ENCODE measurements at regions not wholly inside any gene's neighbourhood (a gene's known extent, or its start where the extent isn't known, plus 50 kb on each side); places are given as distances from the start of the nearest gene placed in this dataset.

DNA sequence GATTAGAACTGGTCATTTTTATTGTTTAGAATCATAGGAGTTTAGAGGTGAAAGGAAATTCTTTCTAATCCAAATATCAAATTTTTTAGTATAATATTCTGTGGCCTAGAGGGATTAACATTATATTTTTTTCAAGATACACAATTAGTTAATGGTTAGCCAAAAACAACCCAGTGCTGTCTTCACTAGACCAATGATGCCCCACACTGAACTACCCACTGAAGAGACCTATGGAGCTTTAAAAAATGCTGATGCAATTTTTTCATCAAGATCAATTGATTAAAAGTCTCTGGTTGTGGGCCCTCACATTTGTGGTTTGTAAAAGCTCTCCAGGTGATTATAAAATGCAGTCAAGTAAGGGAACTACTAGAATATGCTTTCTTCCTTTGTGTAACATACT lies 274.1 kb upstream of the C9orf72 start:
- DNase-seq (ENCODE audit: extremely low read depth, low read depth), result no peak
- no peak for TF ChIP-seq CTCF (IDR thresholded peaks at IDR 0.05; ENCODE audit: low read depth, low read length)

GRCh38 chr9:27847818-27848217 lies 274.5 kb upstream of the C9orf72 start:
- no peak for DNase-seq (ENCODE audit: extremely low read depth, low read depth)
- TF ChIP-seq CTCF (IDR thresholded peaks at IDR 0.05; ENCODE audit: low read depth, low read length), result no peak

DNA sequence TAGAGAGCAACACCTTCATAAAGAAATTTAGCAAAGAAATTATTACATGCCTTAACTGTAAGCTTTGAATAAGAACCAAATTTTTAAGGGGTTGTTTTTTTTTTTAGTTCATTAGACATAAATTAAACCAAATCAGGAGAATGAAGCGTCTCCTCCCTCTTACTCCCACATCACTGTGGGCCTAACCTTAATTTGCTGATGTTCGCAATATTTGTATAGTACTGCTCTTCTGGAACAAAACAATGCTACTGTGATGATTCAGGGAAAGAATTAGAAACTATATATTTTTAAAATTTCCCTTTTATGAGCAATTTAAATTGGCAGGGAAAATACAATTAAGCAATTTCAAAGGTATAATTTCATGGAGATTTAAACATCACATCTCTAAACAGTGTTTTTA lies 275.0 kb upstream of the C9orf72 start:
- TF ChIP-seq CTCF (IDR thresholded peaks at IDR 0.05; ENCODE audit: low read depth, low read length), result no peak
- no peak for DNase-seq (ENCODE audit: extremely low read depth, low read depth)

DNA sequence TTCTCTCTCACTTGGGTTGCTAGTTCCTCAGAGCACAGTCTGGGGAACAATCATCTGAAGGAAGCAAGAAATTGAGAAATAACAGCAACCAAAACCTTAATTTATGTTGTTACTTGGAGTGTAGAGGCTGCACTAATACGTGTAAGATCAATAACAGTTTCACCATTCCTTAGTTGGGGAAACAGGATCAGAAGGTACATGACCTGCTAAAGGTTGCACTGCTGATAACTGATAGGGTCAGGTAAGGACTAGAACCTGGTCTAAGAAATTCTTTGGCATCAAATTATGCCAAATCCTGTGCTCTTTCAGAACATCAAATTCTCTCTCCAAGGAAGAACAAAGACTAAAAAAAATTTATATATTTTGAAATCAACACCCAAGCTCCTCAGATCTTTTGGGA lies 278.6 kb upstream of the C9orf72 start:
- DNase-seq (ENCODE audit: extremely low read depth, low read depth), result no peak
- TF ChIP-seq CTCF (IDR thresholded peaks at IDR 0.05; ENCODE audit: low read depth, low read length), result no peak

DNA sequence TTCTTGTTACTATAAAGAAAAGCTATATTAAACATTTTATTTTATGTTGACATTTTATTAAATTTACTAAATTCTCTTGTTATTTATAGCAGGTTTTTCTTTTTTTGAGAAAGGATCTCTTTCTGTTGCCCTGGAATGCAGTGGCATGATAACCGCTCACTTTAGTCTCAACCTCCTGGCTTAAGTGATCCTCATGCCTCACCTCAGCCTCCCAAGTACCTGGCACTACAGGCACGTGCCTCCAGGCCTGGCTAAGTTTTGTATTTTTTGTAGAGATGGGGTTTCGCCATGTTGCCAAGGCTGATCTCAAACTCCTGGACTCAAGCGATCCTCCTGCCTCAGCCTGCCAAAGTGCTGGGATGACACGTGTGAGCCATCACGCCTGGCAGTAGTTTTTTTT lies 280.2 kb upstream of the C9orf72 start:
- TF ChIP-seq CTCF (IDR thresholded peaks at IDR 0.05; ENCODE audit: low read depth, low read length), result no peak
- no peak for DNase-seq (ENCODE audit: extremely low read depth, low read depth)

DNA sequence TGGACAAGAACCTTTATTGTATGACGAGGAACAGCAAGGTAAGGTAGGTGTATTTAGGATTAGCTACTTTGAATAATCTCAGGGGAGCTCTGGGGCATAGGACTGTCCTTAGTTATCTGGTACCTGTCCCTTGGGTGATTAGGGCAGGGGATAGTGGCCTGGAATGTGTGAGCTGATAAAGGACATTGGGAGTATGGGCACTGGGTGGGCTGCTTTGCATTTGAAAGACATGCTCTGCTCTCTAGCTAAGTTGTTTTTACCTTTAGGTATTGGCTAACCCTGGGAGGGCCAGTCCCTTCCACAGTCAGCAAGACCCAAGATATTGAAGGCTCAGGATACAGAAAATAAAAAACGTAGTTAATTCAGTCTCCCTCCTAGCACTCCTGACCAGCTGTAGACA lies 282.8 kb upstream of the C9orf72 start:
- no peak for DNase-seq (ENCODE audit: extremely low read depth, low read depth)
- TF ChIP-seq CTCF (IDR thresholded peaks at IDR 0.05; ENCODE audit: low read depth, low read length), result no peak

GRCh38 chr9:27856748-27857147 lies 283.5 kb upstream of the C9orf72 start:
- DNase-seq (ENCODE audit: extremely low read depth, low read depth), result no peak
- TF ChIP-seq CTCF (IDR thresholded peaks at IDR 0.05; ENCODE audit: low read depth, low read length), result no peak

All from AG09319 (cell line).